ENCODE measurements at regions not wholly inside any gene's neighbourhood (a gene's known extent, or its start where the extent isn't known, plus 50 kb on each side); places are given as distances from the start of the nearest gene placed in this dataset.

GRCh38 chr12:131555197-131555846 lies 155.6 kb upstream of the SFSWAP start:
- no peak for TF ChIP-seq EZH2 (IDR thresholded peaks at IDR 0.05; ENCODE audit: borderline replicate concordance, insufficient read depth, low read length, poor library complexity, severe bottlenecking)
- TF ChIP-seq, protein P1, sequence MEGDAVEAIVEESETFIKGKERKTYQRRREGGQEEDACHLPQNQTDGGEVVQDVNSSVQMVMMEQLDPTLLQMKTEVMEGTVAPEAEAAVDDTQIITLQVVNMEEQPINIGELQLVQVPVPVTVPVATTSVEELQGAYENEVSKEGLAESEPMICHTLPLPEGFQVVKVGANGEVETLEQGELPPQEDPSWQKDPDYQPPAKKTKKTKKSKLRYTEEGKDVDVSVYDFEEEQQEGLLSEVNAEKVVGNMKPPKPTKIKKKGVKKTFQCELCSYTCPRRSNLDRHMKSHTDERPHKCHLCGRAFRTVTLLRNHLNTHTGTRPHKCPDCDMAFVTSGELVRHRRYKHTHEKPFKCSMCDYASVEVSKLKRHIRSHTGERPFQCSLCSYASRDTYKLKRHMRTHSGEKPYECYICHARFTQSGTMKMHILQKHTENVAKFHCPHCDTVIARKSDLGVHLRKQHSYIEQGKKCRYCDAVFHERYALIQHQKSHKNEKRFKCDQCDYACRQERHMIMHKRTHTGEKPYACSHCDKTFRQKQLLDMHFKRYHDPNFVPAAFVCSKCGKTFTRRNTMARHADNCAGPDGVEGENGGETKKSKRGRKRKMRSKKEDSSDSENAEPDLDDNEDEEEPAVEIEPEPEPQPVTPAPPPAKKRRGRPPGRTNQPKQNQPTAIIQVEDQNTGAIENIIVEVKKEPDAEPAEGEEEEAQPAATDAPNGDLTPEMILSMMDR (IDR thresholded peaks at IDR 0.05; ENCODE audit: poor library complexity, severe bottlenecking), result no peak
- TF ChIP-seq EP300 (conservative IDR thresholded peaks at IDR 0.05; ENCODE audit: poor library complexity, severe bottlenecking), result no peak
- TF ChIP-seq TAF1 (IDR thresholded peaks at IDR 0.05; ENCODE audit: low read depth), result no peak
- TF ChIP-seq RAD21 (conservative IDR thresholded peaks at IDR 0.05), result no peak

Data from neural cell (in vitro differentiated cells).